ENCODE measurements at regions not wholly inside any gene's neighbourhood (a gene's known extent, or its start where the extent isn't known, plus 50 kb on each side); places are given as distances from the start of the nearest gene placed in this dataset.
A peak's percentile ranks its signal among the peaks of the same experiment; 100 is the strongest.
"Not testable (repeated sequence)": the region's sequence is repeated elsewhere in the genome, so short reads cannot be mapped to it uniquely, and the experiment has no call there.

DNA sequence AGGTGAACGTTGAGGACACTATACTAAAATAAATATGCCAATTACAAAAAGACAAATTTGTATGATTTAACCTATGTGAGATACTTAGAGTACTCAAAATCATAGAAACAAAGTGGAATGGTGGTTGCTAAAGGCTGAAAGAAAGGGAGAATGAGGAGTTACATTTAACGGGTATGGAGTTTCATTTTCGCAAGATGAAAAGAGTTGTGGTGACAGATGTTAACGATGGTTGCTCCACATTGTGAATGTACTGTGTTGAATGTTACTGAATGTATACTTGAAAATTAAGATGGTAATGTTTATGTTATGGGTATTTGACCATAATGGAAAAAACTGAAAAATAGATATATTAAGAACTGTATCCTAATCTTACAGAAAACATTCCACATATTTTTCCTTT is 51.3 kb upstream of the MOCS2 start:
- no peak for DNase-seq (ENCODE audit: low read depth)

DNA sequence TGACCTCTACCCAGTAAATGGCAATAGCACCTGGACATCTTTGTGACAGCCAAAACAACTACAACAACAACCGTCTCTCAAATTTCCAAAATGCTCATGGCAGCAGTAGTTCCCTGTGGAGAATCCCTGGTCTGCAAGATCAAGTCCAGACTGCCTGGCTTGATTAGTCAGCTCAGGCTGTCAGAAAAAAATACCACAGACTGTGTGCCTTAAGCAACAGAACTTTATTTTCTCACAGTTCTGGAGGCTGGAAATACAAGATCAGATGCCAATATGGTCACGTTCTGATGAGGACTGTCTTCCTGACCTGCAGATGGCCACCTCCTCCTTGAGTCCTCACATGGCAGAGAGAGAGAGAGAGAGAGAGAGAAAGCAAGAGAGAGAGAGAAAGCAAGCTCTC is 52.3 kb upstream of the MOCS2 start:
- peak; percentile 60 for DNase-seq (ENCODE audit: low read depth)

- DNase-seq (ENCODE audit: low read depth): no peak
These were observed 55.1 kb upstream of the MOCS2 start for GRCh38 chr5:53164478-53165165.

DNA sequence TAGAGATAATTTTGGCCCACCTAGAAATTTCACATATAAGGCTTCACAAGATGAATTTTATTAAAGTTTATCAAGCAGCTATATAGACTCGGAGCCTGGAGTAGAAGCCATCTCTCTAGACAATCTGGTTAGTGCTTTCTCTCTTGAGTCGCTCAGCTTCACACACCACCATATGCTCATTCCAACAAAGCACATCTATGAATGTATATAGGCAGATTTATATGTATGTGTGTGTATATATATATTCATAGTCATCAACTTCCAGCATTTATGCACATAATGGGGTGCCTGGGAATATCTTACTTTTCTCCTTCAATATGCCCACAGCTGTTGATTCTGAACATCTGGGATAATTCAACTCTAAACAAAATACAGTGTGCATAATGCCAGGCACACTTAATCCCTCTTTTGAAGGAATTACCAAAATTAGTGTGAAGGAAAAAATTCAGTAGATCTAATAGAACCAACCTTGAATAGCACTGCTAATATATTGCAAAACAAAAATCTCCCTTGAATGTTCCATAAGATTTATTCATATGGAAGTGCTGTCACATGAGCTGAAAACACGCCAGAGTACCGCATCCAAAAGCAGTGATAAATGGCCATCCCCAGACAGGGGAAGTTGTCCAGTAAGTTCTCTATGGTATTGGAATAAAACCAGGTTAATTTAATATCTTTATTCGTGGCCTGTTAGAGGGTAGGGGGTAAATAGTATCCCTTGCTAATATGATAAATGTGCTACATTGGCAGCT is 56.0 kb upstream of the MOCS2 start:
- no peak for DNase-seq (ENCODE audit: low read depth)

- DNase-seq (ENCODE audit: low read depth): peak; percentile 40
These were observed 56.6 kb upstream of the MOCS2 start for GRCh38 chr5:53166183-53166495.

- DNase-seq (ENCODE audit: low read depth): peak; percentile 98
These were observed 58.3 kb upstream of the MOCS2 start for GRCh38 chr5:53167836-53168235.

DNA sequence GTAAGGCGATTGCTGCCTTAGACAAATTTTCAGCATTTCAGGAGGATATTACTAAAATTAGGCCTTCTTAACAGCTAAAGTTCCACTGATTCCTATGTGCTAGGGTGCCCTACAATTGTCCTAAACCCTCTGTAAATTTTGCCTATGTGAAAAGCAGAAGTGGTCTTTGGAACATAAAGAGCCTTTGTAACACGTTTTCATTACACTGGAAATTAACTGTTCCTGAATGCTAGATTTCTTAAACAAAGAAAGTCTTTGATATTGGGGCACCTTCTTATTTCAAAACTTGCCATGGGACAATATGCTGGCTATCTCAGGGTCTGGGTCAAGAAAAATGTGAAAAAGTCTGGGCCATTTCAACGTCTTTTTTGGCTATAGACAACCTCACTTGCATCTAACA is 60.4 kb upstream of the MOCS2 start:
- DNase-seq (ENCODE audit: low read depth): no peak

DNA sequence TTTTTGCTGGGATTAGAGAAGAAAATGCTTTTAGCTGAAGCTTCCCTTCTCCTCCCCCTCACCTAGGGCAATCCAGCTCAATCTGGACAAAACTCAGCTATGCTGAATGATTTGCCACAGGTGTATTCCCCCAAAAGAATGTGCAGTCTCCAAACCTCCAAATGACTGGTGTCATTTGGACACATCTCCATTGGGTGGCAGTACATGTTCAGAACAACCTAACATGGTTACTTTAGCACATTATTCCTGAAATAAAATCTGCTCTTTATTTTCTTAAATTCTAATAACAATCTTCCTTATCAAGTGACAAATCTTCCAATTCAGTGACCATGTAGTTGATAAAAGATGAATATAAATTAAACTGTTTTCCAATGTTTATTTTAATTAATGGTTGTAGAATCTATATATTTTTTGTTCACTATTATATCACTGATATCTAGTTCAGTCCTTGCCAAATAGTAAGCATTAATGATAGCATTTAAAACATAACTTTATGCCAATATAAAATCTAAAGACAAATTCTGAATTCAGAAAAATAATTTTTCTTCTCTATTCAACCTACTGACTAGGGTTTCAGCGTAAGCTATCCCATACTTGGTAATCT is 61.3 kb upstream of the MOCS2 start:
- DNase-seq (ENCODE audit: low read depth): peak; percentile 66

- not testable (repeated sequence) for DNase-seq (ENCODE audit: low read depth)
These were observed 62.5 kb upstream of the MOCS2 start for GRCh38 chr5:53172073-53172472.

DNA sequence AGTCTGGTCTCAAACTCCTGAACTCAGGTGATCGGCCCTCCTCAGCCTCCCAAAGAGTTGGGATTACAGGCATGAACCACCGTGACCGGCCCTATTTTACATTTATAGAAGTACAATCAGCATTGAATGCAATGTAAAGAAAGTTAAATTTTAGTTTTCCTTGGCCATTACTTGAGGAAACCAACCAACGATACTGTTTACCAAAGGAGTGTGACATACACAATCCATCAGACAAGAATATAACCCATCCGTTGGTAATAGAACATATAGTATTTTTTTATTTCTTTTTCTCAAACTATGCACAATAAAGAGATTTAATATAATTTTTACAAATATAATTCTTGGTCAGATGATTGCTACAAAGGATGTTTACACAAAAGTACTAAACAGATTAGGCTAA is 63.1 kb upstream of the MOCS2 start:
- no peak for DNase-seq (ENCODE audit: low read depth)

DNA sequence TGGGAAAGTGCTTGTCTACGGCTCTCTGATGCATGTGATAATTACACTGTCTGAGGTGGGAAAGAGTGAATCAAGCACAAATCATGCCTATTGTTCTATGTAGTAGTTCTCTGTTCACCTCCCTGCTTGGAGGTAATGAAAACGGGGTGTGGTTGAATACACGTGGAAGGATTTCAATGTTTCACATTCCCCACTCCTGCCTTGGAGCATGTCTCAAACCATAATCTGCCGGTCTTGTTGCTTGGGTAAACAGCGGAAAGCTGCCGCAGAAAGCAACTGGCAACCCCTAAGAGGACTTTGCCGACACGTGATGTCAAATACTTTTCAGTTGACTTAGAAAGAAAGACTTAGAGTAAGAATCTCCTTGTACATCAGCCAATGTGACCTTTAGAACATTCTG is 63.5 kb upstream of the MOCS2 start:
- no peak for DNase-seq (ENCODE audit: low read depth)

DNA sequence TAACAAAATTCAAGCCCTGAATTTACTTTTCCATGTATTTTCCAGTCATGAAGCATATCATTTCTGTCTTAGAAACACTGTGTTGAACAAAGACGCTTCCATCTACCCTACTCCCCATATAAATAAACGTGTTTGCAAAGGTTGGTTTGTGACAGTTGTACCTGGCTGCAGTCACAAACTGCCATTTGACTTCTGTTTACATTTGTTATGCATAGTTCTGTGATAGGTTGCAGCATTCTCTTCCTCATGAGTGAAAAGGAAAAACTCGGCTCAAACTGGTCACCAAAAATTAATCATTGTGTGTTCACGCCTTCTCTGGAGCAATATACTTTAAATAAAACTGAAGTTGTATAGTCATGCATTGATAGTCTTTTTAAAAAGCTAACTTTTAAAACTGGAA is 69.3 kb upstream of the MOCS2 start:
- no peak for DNase-seq (ENCODE audit: low read depth)

DNA sequence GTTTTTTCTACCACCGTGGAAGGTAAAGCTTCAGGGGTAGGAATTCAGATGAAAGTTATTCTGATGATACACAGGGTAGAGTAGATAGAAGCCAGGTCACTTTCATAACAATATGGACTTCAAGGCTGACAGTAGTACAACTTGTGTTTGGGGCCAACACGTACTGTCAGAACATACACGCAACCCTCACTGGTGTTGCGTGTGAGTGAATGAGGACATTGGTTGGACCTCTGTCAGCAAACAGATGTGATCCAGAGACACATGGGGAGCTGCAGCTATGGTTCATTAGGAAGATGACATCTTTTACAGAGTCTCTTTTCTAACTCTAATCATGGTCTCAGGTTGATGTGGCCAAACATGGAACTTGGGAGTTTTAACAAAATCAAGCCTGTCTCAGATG is 70.1 kb upstream of the MOCS2 start:
- no peak for DNase-seq (ENCODE audit: low read depth)

GRCh38 chr5:53180538-53180937 is 71.0 kb upstream of the MOCS2 start:
- no peak for DNase-seq (ENCODE audit: low read depth)

DNA sequence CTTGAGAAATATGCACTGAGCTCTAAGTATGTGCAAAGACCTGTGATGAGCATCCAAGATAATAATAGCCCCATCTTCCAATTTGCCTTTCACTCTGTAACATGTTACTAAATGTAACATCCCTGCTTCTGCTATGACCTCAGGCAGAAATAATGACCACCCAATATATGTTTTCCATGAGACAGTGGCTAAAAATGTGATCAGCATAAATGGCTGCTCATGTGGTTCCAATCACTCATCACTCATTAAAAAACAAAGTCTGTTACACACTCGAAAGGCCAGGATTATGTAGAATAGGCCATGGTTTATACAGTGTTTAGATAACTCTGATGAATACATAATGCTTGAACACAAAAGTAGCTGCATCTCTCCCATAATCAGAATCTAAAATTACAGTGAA is 71.4 kb upstream of the MOCS2 start:
- DNase-seq (ENCODE audit: low read depth): no peak

- no peak for DNase-seq (ENCODE audit: low read depth)
These were observed 74.3 kb upstream of the MOCS2 start for GRCh38 chr5:53183880-53184279.

GRCh38 chr5:53191548-53192165 is 82.1 kb upstream of the MOCS2 start:
- no peak for DNase-seq (ENCODE audit: low read depth)

DNA sequence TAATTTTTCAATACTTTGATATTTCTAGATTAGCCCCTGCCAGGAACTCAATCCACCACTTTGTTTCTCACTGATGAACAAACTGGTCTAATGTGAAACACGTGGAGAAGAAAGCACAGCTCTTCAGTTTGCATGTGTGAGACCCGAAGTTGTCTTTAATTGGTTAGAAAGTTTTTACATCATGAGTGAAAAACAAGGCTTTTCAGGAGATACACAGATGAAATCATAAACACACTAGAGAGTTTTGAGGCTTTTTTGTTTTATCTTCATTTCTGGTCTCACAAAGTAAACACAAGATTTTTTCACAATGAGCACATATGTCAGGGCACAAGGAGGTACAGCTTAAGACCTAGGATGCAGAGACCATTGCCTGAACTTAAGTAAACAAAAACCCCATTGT is 84.5 kb upstream of the MOCS2 start:
- no peak for DNase-seq (ENCODE audit: low read depth)

DNA sequence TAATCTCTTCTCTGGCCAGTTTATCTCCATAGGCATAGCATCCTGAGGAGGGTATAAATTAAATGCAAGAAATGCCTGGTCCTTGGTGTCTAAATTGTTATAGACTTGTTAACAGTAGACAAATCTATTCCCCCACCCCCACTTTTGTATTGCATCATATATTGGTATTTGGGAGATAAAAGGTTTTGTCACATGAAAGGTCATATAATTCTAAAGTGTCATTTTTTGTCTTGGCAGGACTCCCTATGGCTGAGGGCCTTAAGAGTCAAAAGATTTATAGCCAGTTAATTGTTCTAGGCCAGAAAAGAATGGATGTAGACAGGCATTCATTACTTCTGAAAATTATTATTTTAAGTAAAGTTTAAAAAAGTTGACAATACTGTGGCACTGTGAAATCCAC is 90.3 kb upstream of the MOCS2 start:
- DNase-seq (ENCODE audit: low read depth): no peak

DNA sequence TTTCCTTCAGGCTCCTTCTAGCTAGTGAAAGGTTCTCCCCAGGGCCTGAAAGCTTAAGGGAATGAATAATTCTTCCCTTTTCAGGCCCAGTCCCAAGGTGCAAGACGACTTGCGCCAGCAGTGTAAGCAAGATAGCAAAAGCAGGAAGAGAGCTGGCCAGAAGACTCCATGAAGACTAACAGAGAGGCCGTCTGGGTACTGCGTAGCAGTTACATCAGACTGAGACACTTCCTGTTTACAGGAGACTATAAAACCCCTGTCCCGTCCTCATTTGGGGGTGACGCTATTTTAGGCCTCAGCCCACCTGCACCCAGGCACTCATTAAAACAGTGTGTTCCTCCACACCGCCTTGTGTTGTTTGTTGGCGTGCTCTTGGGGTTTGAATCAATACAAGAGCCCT is 90.7 kb upstream of the MOCS2 start:
- no peak for DNase-seq (ENCODE audit: low read depth)

DNA sequence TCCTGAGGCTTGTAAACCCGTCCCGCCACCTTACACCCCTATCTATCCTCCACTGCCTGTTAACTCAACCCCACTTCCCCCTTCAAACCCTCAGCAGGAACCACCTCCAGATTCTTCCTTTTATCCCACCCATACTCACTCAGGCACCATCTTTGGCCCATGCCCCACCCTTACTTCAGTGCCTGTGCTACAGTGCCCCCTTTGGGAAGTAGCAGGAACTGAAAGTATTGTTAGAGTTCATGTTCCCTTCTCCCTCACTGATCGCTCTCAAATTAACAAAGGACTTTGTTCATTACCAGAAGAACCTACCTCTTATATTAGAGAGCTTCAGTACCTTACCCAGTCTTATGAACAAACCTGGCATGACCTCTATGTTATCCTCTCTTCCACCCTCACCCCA is 92.2 kb upstream of the MOCS2 start:
- no peak for DNase-seq (ENCODE audit: low read depth)

- DNase-seq (ENCODE audit: low read depth): no peak
These were observed 97.0 kb upstream of the MOCS2 start for GRCh38 chr5:53206562-53206961.

DNA sequence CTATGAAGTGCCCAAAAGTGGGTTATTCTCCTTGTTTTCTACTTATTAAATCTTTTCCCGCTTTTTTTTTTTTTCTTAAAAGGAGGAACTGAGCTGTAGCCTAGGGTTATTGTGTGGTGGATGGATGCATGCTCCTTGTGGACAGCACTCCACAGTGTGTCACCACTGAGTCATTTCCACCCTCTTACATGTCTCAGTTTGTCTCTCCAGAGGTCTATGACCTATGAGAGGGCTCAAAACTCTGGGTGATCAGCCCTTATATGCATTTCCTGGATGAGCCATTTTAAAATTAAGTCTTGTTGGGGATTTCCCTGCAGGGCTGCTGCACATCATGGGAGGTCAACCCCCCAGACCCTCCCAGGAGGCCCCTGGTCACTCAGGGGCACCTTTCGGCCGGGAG is 102.2 kb upstream of the MOCS2 start:
- no peak for DNase-seq (ENCODE audit: low read depth)
